Keratinocyte (primary cell): ENCODE measurements at regions not wholly inside any gene's neighbourhood (a gene's known extent, or its start where the extent isn't known, plus 50 kb on each side); places are given as distances from the start of the nearest gene placed in this dataset.

ENCODE experiments used
- DNase-seq: peaks from one replicate; pipeline ENCODE4 v3.0.0-alpha.2; 2011; ENCODE audit warnings: low read depth, missing footprints, low spot score
- FAIRE-seq: peaks from 2 replicates; lab custom pipeline; 2011; peaks lifted over from hg19 to GRCh38; lab: Jason Lieb, UNC
- H2AFZ ChIP-seq: 2 replicates; pipeline ENCODE4 v1.6.0; 2012; ENCODE audit warnings: low read length, control low read depth, inconsistent platforms; ENCODE audit not compliant: control insufficient read depth
- H3K27ac ChIP-seq: 2 replicates; pipeline ENCODE4 v1.5.1; 2011; ENCODE audit warnings: low read length; ENCODE audit not compliant: control insufficient read depth, insufficient read depth
- H3K27me3 ChIP-seq: 3 replicates; pipeline ENCODE4 v1.6.0; 2011; ENCODE audit warnings: low read length; ENCODE audit not compliant: control insufficient read depth, insufficient read depth; ENCODE audit errors: extremely low read depth
- H3K36me3 ChIP-seq, 2 experiments: 2 replicates in 1 of 2; 3 replicates in 1 of 2; pipeline ENCODE4 v1.5.1; 2011; ENCODE audit warnings: low read length in 2 of 2, mild to moderate bottlenecking in 1 of 2; ENCODE audit not compliant: control insufficient read depth in 2 of 2, insufficient read depth in 2 of 2; ENCODE audit errors: extremely low read depth in 1 of 2
- H3K4me1 ChIP-seq: 3 replicates; pipeline ENCODE4 v1.5.1; 2011; ENCODE audit warnings: low read length; ENCODE audit not compliant: control insufficient read depth, insufficient read depth; ENCODE audit errors: extremely low read depth
- H3K4me2 ChIP-seq: 3 replicates; pipeline ENCODE4 v1.6.0; 2011; ENCODE audit warnings: low read depth, low read length; ENCODE audit not compliant: control insufficient read depth, insufficient read depth; ENCODE audit errors: extremely low read depth
- H3K4me3 ChIP-seq, 3 experiments: fragments of 200-600 bp in 1 of 3; sonication (generic) in 1 of 3; 2 replicates in 2 of 3; 3 replicates in 1 of 3; pipeline ENCODE4 v1.5.1; 2011 to 2016; ENCODE audit warnings: low read length in 3 of 3, mild to moderate bottlenecking in 3 of 3, control low read depth in 2 of 3, inconsistent platforms in 1 of 3, low read depth in 1 of 3, mixed read lengths in 1 of 3, mixed run types in 1 of 3, moderate library complexity in 1 of 3; ENCODE audit not compliant: control insufficient read depth in 2 of 3, insufficient read depth in 2 of 3; ENCODE audit errors: extremely low read depth in 1 of 3
- H3K79me2 ChIP-seq: 2 replicates; pipeline ENCODE4 v1.6.0; 2012; ENCODE audit warnings: low read length; ENCODE audit not compliant: control insufficient read depth, insufficient read depth
- H3K9ac ChIP-seq: 3 replicates; pipeline ENCODE4 v1.6.0; 2011; ENCODE audit warnings: low read length; ENCODE audit not compliant: control insufficient read depth, insufficient read depth; ENCODE audit errors: extremely low read depth
- H3K9me1 ChIP-seq: 3 replicates; pipeline ENCODE4 v1.6.0; 2011; ENCODE audit warnings: low read length; ENCODE audit not compliant: control insufficient read depth, insufficient read depth; ENCODE audit errors: extremely low read depth
- H3K9me3 ChIP-seq: 2 replicates; pipeline ENCODE4 v1.5.1; 2012; ENCODE audit warnings: low read depth, low read length; ENCODE audit not compliant: control insufficient read depth
- H4K20me1 ChIP-seq: 3 replicates; pipeline ENCODE4 v1.6.0; 2011; ENCODE audit warnings: low read length; ENCODE audit not compliant: control insufficient read depth, insufficient read depth; ENCODE audit errors: extremely low read depth
- EZH2 ChIP-seq: IDR thresholded peaks from one replicate; pipeline ENCODE4 v1.6.1; 2012; ENCODE audit warnings: inconsistent platforms, mild to moderate bottlenecking, low read length, moderate library complexity
- dilution Hi-C: fragments of 300-500 bp; cut with MboI; formaldehyde crosslinking; loops from one replicate; pipeline ENCODE4 v1.7.0; 2020; ENCODE audit warnings: low sequenced_read_pairs; ENCODE audit not compliant: extremely low pct_ligation_motif_present
- TF ChIP-seq, protein P1 (sequence below), 3 experiments: IDR thresholded peaks in 1 of 3; conservative IDR thresholded peaks in 1 of 3; optimal IDR thresholded peaks in 1 of 3; 2 replicates in 2 of 3; 3 replicates in 1 of 3; pipeline versions ENCODE3 to v1.5.1; 2011; ENCODE audit warnings: low read length in 3 of 3, mild to moderate bottlenecking in 3 of 3, moderate library complexity in 2 of 3, control low read depth in 1 of 3, inconsistent platforms in 1 of 3; ENCODE audit not compliant: insufficient read depth in 2 of 3; ENCODE audit errors: extremely low read depth in 1 of 3

- FAIRE-seq (no peak), DNase-seq (no peak)
- H3K79me2 ChIP-seq = no peaks in the 10 kb centered on the region
- H3K9ac ChIP-seq = no peak overlapping the region
- no peak overlapping the region for H3K4me3 ChIP-seq
- H3K27me3 ChIP-seq = no peaks in the 10 kb centered on the region
- no peak overlapping the region for H2AFZ ChIP-seq
- H3K9me1 ChIP-seq = no peaks in the 10 kb centered on the region
- TF ChIP-seq, protein P1, sequence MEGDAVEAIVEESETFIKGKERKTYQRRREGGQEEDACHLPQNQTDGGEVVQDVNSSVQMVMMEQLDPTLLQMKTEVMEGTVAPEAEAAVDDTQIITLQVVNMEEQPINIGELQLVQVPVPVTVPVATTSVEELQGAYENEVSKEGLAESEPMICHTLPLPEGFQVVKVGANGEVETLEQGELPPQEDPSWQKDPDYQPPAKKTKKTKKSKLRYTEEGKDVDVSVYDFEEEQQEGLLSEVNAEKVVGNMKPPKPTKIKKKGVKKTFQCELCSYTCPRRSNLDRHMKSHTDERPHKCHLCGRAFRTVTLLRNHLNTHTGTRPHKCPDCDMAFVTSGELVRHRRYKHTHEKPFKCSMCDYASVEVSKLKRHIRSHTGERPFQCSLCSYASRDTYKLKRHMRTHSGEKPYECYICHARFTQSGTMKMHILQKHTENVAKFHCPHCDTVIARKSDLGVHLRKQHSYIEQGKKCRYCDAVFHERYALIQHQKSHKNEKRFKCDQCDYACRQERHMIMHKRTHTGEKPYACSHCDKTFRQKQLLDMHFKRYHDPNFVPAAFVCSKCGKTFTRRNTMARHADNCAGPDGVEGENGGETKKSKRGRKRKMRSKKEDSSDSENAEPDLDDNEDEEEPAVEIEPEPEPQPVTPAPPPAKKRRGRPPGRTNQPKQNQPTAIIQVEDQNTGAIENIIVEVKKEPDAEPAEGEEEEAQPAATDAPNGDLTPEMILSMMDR (optimal IDR thresholded peaks at IDR 0.05 in 1 of 3, IDR thresholded peaks at IDR 0.05 in 1 of 3, conservative IDR thresholded peaks at IDR 0.05 in 1 of 3; ENCODE audit: extremely low read depth in 1 of 3, insufficient read depth in 2 of 3, low read length in 3 of 3) = no peak
- no peak for TF ChIP-seq EZH2
- H3K4me2 ChIP-seq = no peak overlapping the region
- no peak overlapping the region for H3K27ac ChIP-seq
- no peaks in the 10 kb centered on the region for H4K20me1 ChIP-seq
- no peaks in the 10 kb centered on the region for H3K36me3 ChIP-seq
- no peaks in the 10 kb centered on the region for H3K4me1 ChIP-seq
- dilution Hi-C loops = no loop called here
- H3K9me3 ChIP-seq = no peaks in the 10 kb centered on the region
Measured at GRCh38 chr1:98538106-98538505, 123.4 kb upstream of the SNX7 start.

DNA sequence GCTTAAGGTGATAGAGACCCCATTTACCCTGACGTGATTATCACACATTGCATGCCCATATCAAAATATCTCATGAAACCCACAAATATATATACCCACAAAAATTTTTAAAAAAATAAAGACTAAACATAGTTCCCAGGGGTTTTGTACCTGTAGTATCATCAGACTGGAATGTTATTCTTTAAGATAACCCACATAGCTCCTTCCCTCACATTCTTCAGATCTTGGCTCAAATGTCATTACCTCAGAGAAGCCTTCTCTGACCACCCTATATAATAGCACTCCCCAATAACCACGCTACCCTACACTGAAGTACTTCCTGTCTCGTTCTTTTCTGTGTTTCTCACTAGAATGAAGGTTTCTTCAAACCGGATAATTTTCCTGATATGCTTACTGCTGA, 138.3 kb upstream of the SNX7 start:
- Histone ChIP-seq H3K4me2 (no peak overlapping the region), H3K27ac (no peak overlapping the region), H3K4me3 (no peak overlapping the region), H3K36me3 (no peaks in the 10 kb centered on the region), H3K27me3 (no peaks in the 10 kb centered on the region), H2AFZ (no peak overlapping the region), H3K79me2 (no peaks in the 10 kb centered on the region), H3K4me1 (no peaks in the 10 kb centered on the region), H3K9me1 (no peaks in the 10 kb centered on the region), H3K9ac (no peak overlapping the region), H3K9me3 (no peaks in the 10 kb centered on the region), H4K20me1 (no peaks in the 10 kb centered on the region)
- DNase-seq (no peak), FAIRE-seq (no peak)
- TF ChIP-seq EZH2 = no peak
- TF ChIP-seq, protein P1 (optimal IDR thresholded peaks at IDR 0.05 in 1 of 3, IDR thresholded peaks at IDR 0.05 in 1 of 3, conservative IDR thresholded peaks at IDR 0.05 in 1 of 3; ENCODE audit: extremely low read depth in 1 of 3, insufficient read depth in 2 of 3, low read length in 3 of 3) = no peak
- dilution Hi-C loops = no loop called here
